ENCODE measurements at regions not wholly inside any gene's neighbourhood (a gene's known extent, or its start where the extent isn't known, plus 50 kb on each side); places are given as distances from the start of the nearest gene placed in this dataset.

DNA sequence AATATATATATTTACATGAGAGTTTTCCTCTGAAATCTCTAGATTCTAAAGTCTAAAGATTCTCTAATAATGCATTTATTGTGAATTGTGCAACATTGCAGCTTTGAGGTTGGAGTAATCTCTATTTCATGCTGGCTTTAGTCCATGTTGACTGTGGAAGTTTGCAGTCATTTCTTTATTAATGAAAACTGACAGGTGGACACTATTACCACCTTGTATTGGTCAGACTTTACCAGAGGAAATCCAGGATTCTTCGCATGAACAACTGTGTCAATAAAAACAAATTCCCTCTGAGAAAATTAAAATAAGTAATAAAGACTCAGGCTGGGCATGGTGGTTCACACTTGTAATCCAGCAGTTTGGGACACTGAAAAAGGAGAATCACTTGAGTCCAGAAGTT, 274.1 kb downstream of the SHQ1 start:
- H3K4me3 ChIP-seq = no peak overlapping the region
- no peak overlapping the region for H3K27ac ChIP-seq

DNA sequence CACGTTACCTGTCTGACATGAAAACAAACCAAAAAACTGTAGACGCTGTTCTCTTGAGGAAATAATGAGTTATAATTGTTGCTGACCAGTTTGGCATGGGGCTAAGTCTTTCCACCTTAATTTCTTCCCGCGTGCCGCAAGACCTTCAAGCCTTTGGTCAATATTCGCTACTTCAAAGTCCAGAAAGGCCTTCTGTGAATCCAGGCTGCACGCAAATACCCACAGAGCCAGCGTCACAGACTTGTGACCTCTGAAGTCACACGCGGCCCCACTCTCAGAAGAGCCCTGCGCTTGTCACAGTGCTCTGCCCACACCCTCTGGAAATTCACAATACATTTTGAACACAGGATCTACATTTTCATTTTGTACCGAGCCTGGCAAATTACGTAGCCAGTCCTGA, 275.2 kb downstream of the SHQ1 start:
- H3K27ac ChIP-seq = no peak overlapping the region
- no peak overlapping the region for H3K4me3 ChIP-seq

DNA sequence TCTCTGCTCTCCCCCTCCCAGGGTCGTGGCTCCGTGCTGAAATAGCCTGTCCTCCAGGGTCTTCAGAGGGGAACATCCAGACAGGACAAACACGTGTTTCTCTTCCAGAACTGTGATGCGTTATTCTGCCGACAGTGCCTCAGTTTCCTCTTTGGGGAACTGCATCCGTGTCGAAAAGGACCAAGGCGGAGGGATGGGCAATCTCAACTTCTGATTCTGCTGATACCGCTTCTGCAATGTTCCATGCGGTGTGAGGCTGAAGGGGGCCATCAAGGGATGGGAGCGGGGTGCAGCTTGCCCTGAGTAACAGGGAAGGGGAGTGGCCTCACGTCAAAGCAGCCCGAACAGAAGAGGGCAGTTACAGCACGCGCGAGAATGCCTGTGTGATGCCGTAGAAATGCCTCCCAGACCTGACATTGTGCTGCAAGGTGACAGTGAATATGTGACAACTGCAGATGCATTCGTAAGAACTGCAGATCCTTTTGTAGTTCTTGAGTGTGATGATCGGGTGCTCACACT, 275.7 kb downstream of the SHQ1 start:
- Histone ChIP-seq H3K4me3 (no peak overlapping the region), H3K27ac (no peak overlapping the region)

- Histone ChIP-seq H3K4me3 (no peak overlapping the region), H3K27ac (no peak overlapping the region)
Observed at GRCh38 chr3:72571638-72572114, 276.6 kb downstream of the SHQ1 start.

GRCh38 chr3:72571052-72571451, 277.2 kb downstream of the SHQ1 start:
- Histone ChIP-seq H3K27ac (no peak overlapping the region), H3K4me3 (no peak overlapping the region)

- H3K4me3 ChIP-seq = no peak overlapping the region
- no peak overlapping the region for H3K27ac ChIP-seq
Observed at GRCh38 chr3:72569754-72570440, 278.3 kb downstream of the SHQ1 start.

GRCh38 chr3:72568083-72568482, 280.2 kb downstream of the SHQ1 start:
- Histone ChIP-seq H3K27ac (no peak overlapping the region), H3K4me3 (no peak overlapping the region)

DNA sequence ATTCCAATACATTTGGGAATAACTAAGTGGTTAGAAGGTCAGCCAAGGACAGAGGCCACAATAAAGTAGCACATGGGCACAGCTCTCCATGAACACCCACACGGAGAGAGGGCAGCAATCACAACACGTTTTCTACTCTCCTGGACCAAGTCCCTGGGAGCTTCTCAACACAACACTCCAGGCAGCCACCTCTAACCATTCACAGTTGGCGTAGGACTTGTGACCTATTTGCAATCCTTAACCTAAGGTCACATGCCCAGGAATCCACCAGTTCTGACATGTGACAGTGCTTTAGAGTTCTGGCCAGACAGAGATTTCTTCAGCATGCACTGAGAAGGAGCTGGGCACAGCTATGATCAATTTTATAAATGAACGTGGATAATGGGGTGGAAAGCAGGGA, 280.8 kb downstream of the SHQ1 start:
- Histone ChIP-seq H3K27ac (no peak overlapping the region), H3K4me3 (no peak overlapping the region)

- Histone ChIP-seq H3K27ac (no peak overlapping the region), H3K4me3 (no peak overlapping the region)
Observed at GRCh38 chr3:72565593-72565992, 282.7 kb downstream of the SHQ1 start.

DNA sequence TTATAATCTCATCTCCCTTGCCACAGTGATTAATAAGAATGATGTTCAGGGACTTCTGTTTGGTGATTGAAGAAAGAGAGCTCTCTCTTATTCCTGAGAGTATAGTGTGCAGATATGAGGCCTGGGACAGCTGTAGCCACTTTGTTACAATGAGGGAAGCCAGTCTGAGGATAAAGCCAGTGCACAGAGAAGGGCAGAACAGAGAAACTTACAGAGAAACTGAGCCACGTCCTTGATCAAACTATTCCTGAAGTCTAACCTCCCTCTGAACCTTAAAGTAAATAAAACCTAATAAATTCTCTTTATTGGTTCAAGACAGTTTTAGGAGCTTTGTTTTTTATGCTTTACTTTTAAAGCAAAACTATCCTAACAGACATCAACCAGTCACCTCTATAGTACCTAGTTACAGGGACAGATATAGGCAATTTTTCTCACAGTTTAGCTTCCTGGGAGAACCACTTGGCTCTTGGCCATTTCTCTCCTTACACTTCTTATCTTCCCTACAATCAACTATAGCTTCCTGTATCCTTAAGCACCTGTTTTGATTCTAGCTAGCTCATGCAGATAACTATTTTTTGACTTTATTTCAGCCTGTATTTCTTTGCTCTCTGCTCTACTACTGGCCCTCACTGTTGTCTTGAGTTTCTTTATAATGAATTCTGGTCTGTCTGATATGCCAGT, 284.4 kb downstream of the SHQ1 start:
- Histone ChIP-seq H3K27ac (no peak overlapping the region), H3K4me3 (no peak overlapping the region)

GRCh38 chr3:72560846-72561675, 287.2 kb downstream of the SHQ1 start:
- Histone ChIP-seq H3K4me3 (no peak overlapping the region), H3K27ac (no peak overlapping the region)

DNA sequence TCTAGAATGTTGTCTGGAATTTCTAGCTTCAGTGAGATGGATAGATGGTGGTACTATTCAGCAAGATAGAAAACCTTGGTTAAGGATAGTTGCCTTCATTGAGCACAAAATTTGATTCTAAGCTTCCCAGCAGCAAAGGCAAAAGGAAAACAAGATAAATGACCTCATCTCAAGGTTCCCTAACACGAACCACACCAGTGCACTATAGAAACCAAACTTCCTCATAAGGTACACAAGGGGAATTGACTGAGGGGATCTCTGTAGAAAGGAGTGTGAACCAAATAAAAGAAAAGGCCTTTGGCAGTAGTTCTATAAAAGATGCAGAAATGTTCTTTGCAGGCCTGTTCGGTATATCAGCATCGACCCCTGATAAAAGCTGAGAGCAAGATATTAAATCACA, 288.9 kb downstream of the SHQ1 start:
- H3K27ac ChIP-seq = no peak overlapping the region
- H3K4me3 ChIP-seq = no peak overlapping the region

DNA sequence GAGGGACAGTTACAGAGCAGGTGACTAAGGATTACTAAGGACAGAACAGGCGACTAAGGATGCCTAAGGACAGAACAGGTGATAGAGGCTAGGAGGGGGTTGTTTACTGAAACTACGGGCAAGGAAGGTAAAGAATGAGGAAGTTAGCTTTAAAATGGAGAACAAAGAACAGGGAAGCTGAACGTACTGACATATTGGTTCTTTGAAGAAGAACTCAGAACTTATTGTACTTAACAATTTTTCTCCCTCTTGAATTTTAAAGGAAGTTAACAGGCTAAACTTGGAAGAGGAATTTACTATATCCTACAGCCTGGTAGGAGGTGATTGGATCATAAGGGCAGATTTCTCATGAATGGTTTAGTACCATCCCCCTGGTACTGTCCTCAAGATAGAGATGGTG, 290.2 kb downstream of the SHQ1 start:
- peak overlapping the region in 2 of 21 experiments; percentile 25 to 49 for H3K27ac ChIP-seq
- no peak overlapping the region for H3K4me3 ChIP-seq

DNA sequence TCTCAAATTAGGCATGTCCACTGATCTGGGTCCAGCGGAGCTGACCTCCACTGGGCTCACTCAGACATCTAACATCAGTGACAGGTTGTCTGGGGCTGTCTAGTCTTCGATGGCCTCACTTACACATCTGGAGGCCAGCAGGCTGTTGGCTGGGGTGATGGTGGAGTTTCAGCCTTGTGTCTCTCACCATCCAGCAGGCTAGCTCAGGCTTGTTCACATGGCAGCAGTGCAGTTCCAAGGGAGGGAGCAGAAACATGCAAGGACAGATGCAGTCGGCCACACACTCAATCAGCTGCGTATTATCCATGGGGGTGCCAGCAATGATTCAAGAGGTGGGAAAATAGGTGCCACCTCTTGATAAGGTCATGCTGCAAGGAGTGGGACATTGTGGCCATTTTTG, 292.5 kb downstream of the SHQ1 start:
- no peak overlapping the region for H3K4me3 ChIP-seq

GRCh38 chr3:72554689-72555088, 293.6 kb downstream of the SHQ1 start:
- Histone ChIP-seq H3K27ac (no peak overlapping the region), H3K4me3 (no peak overlapping the region)

More for the DNA sequence above, 292.5 kb downstream of the SHQ1 start:
- H3K27ac ChIP-seq = no peak overlapping the region

GRCh38 chr3:72553298-72553697, 294.9 kb downstream of the SHQ1 start:
- no peak overlapping the region for H3K27ac ChIP-seq
- H3K4me3 ChIP-seq = no peak overlapping the region

GRCh38 chr3:72550582-72551262, 297.5 kb downstream of the SHQ1 start:
- Histone ChIP-seq H3K27ac (no peak overlapping the region), H3K4me3 (no peak overlapping the region)

GRCh38 chr3:72549761-72550581, 298.3 kb downstream of the SHQ1 start:
- no peak overlapping the region for H3K27ac ChIP-seq

DNA sequence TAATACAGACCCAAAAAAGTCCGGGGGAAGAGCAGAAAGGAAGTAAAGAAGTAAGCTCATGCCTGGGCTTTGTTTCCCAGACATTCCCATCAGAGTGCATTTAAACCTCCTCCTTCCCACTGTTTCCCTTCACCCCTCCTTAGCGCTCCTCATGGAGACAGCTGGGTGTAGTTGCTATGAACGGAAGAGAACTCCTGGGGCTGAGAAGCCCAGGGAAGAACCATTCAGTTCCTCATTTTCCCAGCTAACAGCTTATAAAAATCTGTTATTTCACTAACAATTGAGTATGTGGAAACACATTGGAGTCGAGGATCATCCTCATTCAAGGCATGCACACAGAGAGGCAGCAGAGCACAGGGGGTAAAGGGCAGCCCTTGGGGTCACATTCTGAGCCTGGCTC, 299.3 kb downstream of the SHQ1 start:
- Histone ChIP-seq H3K4me3 (no peak overlapping the region), H3K27ac (no peak overlapping the region)

More at GRCh38 chr3:72549761-72550581, 298.3 kb downstream of the SHQ1 start:
- H3K4me3 ChIP-seq = no peak overlapping the region
